ENCODE measurements at regions not wholly inside any gene's neighbourhood (a gene's known extent, or its start where the extent isn't known, plus 50 kb on each side); places are given as distances from the start of the nearest gene placed in this dataset.

DNA sequence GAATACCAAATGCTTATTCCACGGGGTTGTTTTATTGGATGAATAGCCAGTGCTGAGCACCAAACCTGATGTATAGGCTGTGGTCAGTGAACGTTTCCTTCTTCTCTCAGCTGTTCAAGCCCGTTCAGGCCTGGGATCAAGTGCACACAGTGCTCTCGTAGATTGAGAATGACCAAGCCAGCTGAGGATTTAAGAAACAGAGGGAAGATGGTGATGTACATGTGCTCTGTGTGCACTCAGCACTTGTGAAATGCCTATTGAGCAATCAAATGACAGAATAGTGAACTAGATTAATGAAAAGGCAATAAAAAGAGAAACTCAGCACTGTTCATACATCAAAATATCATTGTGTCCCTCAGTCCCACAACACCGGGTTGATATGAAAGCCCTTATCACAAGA, 302.5 kb downstream of the BMPER start:
- TF ChIP-seq, protein P1, sequence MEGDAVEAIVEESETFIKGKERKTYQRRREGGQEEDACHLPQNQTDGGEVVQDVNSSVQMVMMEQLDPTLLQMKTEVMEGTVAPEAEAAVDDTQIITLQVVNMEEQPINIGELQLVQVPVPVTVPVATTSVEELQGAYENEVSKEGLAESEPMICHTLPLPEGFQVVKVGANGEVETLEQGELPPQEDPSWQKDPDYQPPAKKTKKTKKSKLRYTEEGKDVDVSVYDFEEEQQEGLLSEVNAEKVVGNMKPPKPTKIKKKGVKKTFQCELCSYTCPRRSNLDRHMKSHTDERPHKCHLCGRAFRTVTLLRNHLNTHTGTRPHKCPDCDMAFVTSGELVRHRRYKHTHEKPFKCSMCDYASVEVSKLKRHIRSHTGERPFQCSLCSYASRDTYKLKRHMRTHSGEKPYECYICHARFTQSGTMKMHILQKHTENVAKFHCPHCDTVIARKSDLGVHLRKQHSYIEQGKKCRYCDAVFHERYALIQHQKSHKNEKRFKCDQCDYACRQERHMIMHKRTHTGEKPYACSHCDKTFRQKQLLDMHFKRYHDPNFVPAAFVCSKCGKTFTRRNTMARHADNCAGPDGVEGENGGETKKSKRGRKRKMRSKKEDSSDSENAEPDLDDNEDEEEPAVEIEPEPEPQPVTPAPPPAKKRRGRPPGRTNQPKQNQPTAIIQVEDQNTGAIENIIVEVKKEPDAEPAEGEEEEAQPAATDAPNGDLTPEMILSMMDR (IDR thresholded peaks at IDR 0.05) = no peak

DNA sequence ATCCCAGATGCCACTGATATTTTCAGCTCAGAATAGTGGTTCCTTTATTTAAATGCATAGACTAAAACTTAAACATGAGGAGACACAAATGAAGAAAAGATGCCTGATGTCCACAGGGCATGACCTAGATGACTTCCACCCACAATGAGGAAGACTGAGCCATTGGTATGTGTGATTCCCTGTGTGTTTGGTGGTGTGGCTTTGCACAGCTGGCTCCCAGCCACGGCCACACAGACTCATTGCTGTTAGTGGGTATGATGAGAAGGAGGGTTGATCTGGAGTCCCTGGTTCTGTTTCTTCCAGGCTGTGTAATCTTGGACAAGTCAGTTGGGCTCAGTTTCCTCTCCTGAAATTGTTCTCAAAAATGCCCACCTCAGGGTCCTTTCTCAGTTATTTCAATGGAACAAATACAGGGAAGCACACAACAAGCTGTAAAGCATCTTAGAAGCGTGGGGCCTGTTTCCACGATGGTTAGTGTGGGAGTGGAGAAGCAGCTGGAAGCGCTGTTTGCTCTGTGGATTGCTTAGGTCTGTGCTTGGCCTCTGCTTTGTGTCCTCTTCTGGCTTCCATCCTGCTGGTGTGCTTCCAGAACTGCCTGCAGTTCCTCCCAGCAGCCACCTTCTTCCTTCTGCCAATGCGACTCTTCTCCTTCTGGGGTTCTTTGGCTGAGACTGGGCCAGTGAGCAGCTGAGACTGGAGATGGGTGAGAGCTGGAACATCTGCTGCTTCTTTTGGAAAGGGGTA, 303.7 kb downstream of the BMPER start:
- TF ChIP-seq, protein P1 (IDR thresholded peaks at IDR 0.05) = no peak

DNA sequence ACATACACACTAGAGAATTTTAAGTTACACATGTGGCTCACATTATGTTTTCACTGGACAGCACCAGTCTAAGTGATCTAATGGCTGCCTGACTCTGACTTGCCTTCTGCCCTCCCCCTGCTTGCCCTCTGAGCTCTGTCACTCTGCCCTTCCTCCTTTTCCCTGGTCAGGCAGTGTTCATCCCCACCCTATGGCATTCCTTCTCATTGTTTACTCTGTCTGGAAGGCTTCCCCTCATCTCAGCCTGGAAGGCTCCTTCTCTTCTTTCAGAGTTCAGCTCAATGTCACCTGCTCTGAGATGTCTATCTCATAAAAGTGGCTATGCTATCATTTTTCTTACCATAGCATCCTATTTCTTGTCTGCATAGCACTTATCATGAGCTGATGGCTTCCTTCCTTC, 305.7 kb downstream of the BMPER start:
- TF ChIP-seq, protein P1 (IDR thresholded peaks at IDR 0.05) = no peak

DNA sequence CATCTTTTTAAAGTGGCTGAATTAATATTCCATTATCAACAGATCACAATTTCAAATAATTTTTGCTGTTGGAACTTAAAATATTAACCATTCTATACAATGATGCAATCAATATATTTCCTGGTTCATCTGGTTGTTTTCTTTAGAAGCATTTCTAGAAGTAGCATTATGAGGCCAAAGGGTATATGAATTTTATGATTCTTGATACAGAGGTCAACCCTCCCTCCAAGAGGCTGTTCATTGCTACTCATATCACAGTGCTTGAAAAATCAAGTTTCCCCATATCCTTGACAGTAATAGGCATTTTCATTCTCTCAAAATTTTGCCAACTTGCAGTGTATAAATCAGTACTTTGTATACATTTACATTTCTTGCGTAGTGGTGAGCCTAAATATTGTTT, 312.6 kb downstream of the BMPER start:
- TF ChIP-seq, protein P1 (IDR thresholded peaks at IDR 0.05) = no peak

DNA sequence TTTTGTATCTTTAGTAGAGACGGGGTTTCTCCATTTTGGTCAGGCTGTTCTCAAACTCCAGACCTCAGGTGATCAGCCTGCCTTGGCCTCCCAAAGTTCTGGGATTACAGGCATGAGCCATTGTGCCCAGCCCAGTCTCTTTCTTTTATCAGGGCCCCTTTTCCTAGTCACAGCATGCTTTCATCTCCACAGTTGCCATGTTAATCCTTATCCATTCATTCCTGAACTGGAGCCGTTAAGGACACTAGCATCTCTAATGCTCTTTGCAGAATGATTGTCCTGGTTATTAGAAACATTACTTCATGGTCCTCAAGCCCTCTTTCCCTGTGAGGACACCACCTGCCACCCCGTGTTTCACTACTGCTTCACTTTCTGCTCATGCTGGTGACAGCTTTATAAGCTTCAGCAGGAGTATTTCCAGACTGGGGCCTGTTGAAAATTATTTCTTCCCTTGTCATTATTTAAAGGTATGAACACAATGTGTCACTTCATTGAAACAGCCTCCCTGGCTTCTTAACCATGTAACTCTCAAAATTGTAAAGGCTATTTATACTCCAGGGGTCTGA, 313.9 kb downstream of the BMPER start:
- TF ChIP-seq, protein P1 (IDR thresholded peaks at IDR 0.05) = no peak

DNA sequence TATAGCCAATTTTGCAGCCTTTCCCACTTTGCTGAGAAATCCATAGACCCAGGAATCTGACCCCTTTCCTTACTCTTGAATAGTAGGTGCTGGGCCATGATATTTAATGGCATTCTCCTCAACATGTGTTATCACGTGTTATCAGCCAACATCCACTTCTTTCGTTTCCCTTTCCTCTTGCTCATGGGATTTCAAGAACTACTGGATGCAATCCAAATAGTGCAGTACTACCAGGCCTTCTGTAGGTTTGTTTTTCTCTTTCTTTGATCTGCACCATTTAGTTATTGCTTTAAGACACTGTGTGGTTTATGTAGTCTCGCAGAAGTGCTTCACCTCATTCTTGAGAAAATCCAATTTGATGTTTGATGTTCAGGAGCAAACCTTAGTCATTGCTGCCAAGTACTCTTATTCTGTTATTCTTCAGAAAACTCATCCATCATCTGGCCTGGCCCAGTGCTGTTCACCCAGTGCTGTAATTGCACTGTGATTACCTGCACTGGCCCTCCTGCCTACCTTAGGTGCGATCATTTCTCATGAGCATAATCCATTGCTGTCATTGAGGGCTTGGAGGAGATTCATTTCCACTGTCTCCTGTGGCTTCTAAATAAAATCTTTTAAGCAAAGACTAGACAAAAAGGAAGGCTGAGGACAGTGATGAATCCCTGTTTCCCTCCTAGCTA, 315.3 kb downstream of the BMPER start:
- TF ChIP-seq, protein P1 (IDR thresholded peaks at IDR 0.05) = no peak

DNA sequence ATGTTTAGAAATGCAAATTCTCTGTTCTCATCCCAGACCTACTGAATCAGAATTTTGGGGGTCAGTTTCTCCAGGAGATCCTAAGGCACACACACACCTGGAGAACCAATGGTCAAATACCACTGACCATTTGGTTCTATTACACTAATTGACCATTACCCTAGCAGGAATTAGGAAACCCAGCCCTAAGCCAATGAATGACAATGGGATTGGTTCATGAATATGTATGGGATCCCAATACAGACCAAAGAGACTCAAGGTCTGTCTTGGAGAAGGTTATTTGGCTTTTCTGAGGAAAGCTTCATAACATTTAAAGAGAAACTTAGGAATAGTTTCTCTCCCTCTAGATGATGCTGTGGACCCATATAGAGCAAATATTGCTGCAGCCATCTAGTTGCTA, 317.0 kb downstream of the BMPER start:
- TF ChIP-seq, protein P1 (IDR thresholded peaks at IDR 0.05) = no peak
